IMR-90 (cell line): ENCODE measurements at regions not wholly inside any gene's neighbourhood (a gene's known extent, or its start where the extent isn't known, plus 50 kb on each side); places are given as distances from the start of the nearest gene placed in this dataset.

Experiments used
- ATAC-seq: fragments of 200-7000 bp; cut with Tn5 transposase; 2 replicates; pipeline ENCODE4 v1.9.1; 2020; ENCODE audit warnings: low read depth, mild to moderate bottlenecking, moderate library complexity
- BruUV-seq: library from RNA; stranded (reverse); fragments of 400-500 nt; replicated peaks from 2 replicates; lab custom pipeline; 2021; lab: Mats Ljungman, UMichigan
- CTCF ChIA-PET: fragments of 300-600 bp; formaldehyde crosslinking; extraction: SDS; loops from one replicate; lab custom pipeline; 2021; ENCODE audit warnings: antibody characterized with exemption; lab: Yijun Ruan, JAX
- POLR2A ChIA-PET: fragments of 300-600 bp; sonication (Branson Sonifier 250); formaldehyde crosslinking; loops from one replicate; lab custom pipeline; 2022; ENCODE audit warnings: antibody characterized with exemption; ENCODE audit not compliant: unreplicated experiment; lab: Charles Lee
- DNase-seq: peaks from one replicate; pipeline ENCODE4 v3.0.0; 2013
- H2AFZ ChIP-seq: replicated peaks from 2 replicates; pipeline ENCODE3; 2013; ENCODE audit warnings: low read length, mild to moderate bottlenecking; ENCODE audit not compliant: poor library complexity
- H2AK5ac ChIP-seq: 2 replicates; pipeline ENCODE4 v1.6.1; 2013; ENCODE audit warnings: low read depth, low read length, inconsistent platforms
- H2AK9ac ChIP-seq: replicated peaks from 2 replicates; pipeline ENCODE3; 2013; ENCODE audit warnings: mild to moderate bottlenecking, low read depth, low read length, moderate library complexity; ENCODE audit not compliant: poor library complexity
- H2BK120ac ChIP-seq: 2 replicates; pipeline ENCODE4 v1.6.1; 2013; ENCODE audit warnings: low read depth, low read length, inconsistent platforms
- H2BK15ac ChIP-seq: 3 replicates; pipeline ENCODE4 v1.6.1; 2013; ENCODE audit warnings: low read depth, low read length, inconsistent platforms
- H2BK20ac ChIP-seq: 2 replicates; pipeline ENCODE4 v1.6.1; 2013; ENCODE audit warnings: low read depth, mild to moderate bottlenecking, inconsistent platforms, low read length, moderate library complexity
- H2BK5ac ChIP-seq: 2 replicates; pipeline ENCODE4 v1.6.1; 2013; ENCODE audit warnings: mild to moderate bottlenecking, low read depth, low read length, inconsistent platforms; ENCODE audit not compliant: poor library complexity, severe bottlenecking
- H3K14ac ChIP-seq: replicated peaks from 2 replicates; pipeline ENCODE4 v1.6.1; 2013; ENCODE audit warnings: low read depth, low read length, inconsistent platforms
- H3K18ac ChIP-seq: 2 replicates; pipeline ENCODE4 v1.6.1; 2013; ENCODE audit warnings: low read depth, low read length, control low read depth
- H3K23ac ChIP-seq: 2 replicates; pipeline ENCODE4 v1.6.1; 2013; ENCODE audit warnings: low read depth, low read length, inconsistent platforms
- H3K27ac ChIP-seq: 2 replicates; pipeline ENCODE4 v1.5.1; 2013; ENCODE audit warnings: mild to moderate bottlenecking, control low read depth, low read length; ENCODE audit not compliant: insufficient read depth
- H3K27me3 ChIP-seq: 2 replicates; pipeline ENCODE4 v1.6.1; 2013; ENCODE audit warnings: low read length; ENCODE audit not compliant: control insufficient read depth, insufficient read depth
- H3K36me3 ChIP-seq: 2 replicates; pipeline ENCODE4 v1.6.1; 2013; ENCODE audit warnings: low read length, mixed read lengths; ENCODE audit not compliant: control insufficient read depth, insufficient read depth
- H3K4ac ChIP-seq: 2 replicates; pipeline ENCODE4 v1.6.1; 2013; ENCODE audit warnings: low read depth, low read length, inconsistent platforms
- H3K4me1 ChIP-seq: 2 replicates; pipeline ENCODE4 v1.6.1; 2013; ENCODE audit warnings: low read length, mixed read lengths; ENCODE audit not compliant: control insufficient read depth, insufficient read depth
- H3K4me2 ChIP-seq: 2 replicates; pipeline ENCODE4 v1.6.1; 2013; ENCODE audit warnings: low read depth, mild to moderate bottlenecking, control low read depth, low read length, moderate library complexity
- H3K4me3 ChIP-seq: 2 replicates; pipeline ENCODE4 v1.5.1; 2013; ENCODE audit warnings: low read depth, mild to moderate bottlenecking, control low read depth, low read length, moderate library complexity; ENCODE audit not compliant: insufficient read depth
- H3K56ac ChIP-seq: 2 replicates; pipeline ENCODE4 v1.6.1; 2013; ENCODE audit warnings: low read length, inconsistent platforms; ENCODE audit not compliant: insufficient read depth; ENCODE audit errors: extremely low read depth
- H3K79me1 ChIP-seq, 2 experiments: 2 replicates each; pipeline ENCODE4 v1.6.1; 2013; ENCODE audit warnings: low read length in 2 of 2, inconsistent platforms in 1 of 2, low read depth in 1 of 2
- H3K9ac ChIP-seq: 2 replicates; pipeline ENCODE4 v1.6.1; 2013; ENCODE audit warnings: low read depth, low read length, control low read depth
- H3K9me1 ChIP-seq: 2 replicates; pipeline ENCODE4 v1.6.1; 2013; ENCODE audit warnings: low read length, inconsistent platforms; ENCODE audit not compliant: insufficient read depth
- H3K9me3 ChIP-seq: 2 replicates; pipeline ENCODE4 v1.6.1; 2013; ENCODE audit warnings: low read length; ENCODE audit not compliant: control insufficient read depth, insufficient read depth
- H4K20me1 ChIP-seq: 2 replicates; pipeline ENCODE4 v1.6.1; 2013; ENCODE audit warnings: low read length, inconsistent platforms; ENCODE audit not compliant: insufficient read depth
- H4K5ac ChIP-seq: 2 replicates; pipeline ENCODE4 v1.6.1; 2013; ENCODE audit warnings: mild to moderate bottlenecking, low read depth, low read length, control low read depth
- H4K8ac ChIP-seq, 2 experiments: 2 replicates each; pipeline ENCODE4 v1.6.1; 2013; ENCODE audit warnings: low read depth in 2 of 2, low read length in 2 of 2, control low read depth in 1 of 2, inconsistent platforms in 1 of 2
- H4K91ac ChIP-seq: 2 replicates; pipeline ENCODE4 v1.6.1; 2013; ENCODE audit warnings: low read depth, low read length, inconsistent platforms; ENCODE audit not compliant: insufficient read depth
- BHLHE40 ChIP-seq: fragments of 150-350 bp; IDR thresholded peaks from 2 replicates; pipeline ENCODE4 v1.6.1; 2016; ENCODE audit warnings: mild to moderate bottlenecking, low read depth, low read length
- CEBPB ChIP-seq: IDR thresholded peaks from 2 replicates; pipeline ENCODE4 v1.6.1; 2012; ENCODE audit warnings: low read depth, low read length, improper control_type of control experiment
- CHD1 ChIP-seq: IDR thresholded peaks from 2 replicates; pipeline ENCODE4 v1.6.1; 2012; ENCODE audit warnings: low read depth, low read length, improper control_type of control experiment
- CTCF ChIP-seq: conservative IDR thresholded peaks from 2 replicates; pipeline ENCODE4 v1.5.1; 2012; ENCODE audit warnings: mild to moderate bottlenecking, low read depth, low read length, improper control_type of control experiment
- FOS ChIP-seq: fragments of 150-350 bp; IDR thresholded peaks from 2 replicates; pipeline ENCODE4 v1.6.1; 2016; ENCODE audit warnings: low read depth, low read length
- MAFK ChIP-seq: IDR thresholded peaks from 2 replicates; pipeline ENCODE4 v1.6.1; 2012; ENCODE audit warnings: low read depth, low read length, improper control_type of control experiment
- MAZ ChIP-seq: IDR thresholded peaks from 2 replicates; pipeline ENCODE4 v1.6.1; 2012; ENCODE audit warnings: low read depth, mild to moderate bottlenecking, low read length, improper control_type of control experiment, moderate library complexity, borderline replicate concordance
- NFE2L2 ChIP-seq: fragments of 150-350 bp; IDR thresholded peaks from 2 replicates; pipeline ENCODE4 v1.6.1; 2016; ENCODE audit warnings: low read depth, mild to moderate bottlenecking, low read length
- POLR2A ChIP-seq: IDR thresholded peaks from 2 replicates; pipeline ENCODE4 v1.6.1; 2012; ENCODE audit warnings: mild to moderate bottlenecking, low read depth, low read length
- RCOR1 ChIP-seq: IDR thresholded peaks from 2 replicates; pipeline ENCODE4 v1.6.1; 2012; ENCODE audit warnings: mild to moderate bottlenecking, low read length, improper control_type of control experiment; ENCODE audit not compliant: insufficient replicate concordance
- RFX5 ChIP-seq: IDR thresholded peaks from 2 replicates; pipeline ENCODE4 v1.8.0; 2012; ENCODE audit warnings: low read depth, mild to moderate bottlenecking, low read length, moderate library complexity
- SMC3 ChIP-seq: fragments of 150-350 bp; IDR thresholded peaks from 2 replicates; pipeline ENCODE4 v1.6.1; 2016; ENCODE audit warnings: low read depth, mild to moderate bottlenecking, antibody characterized with exemption, low read length, moderate library complexity
- USF2 ChIP-seq: fragments of 150-350 bp; IDR thresholded peaks from 2 replicates; pipeline ENCODE4 v1.6.1; 2017; ENCODE audit warnings: mild to moderate bottlenecking, antibody characterized with exemption, low read length, low read depth
- WGBS, 2 experiments: methylation state at CpG; one replicate each; pipeline versions ENCODE4 v1.1.5 to v1.1.7; 2013; ENCODE audit warnings: missing lambda C conversion rate in 2 of 2; ENCODE audit not compliant: insufficient read length in 1 of 2; ENCODE audit errors: extremely low coverage in 2 of 2; 5-methylcytosine and 5-hydroxymethylcytosine counted together
- dilution Hi-C: fragments of 300-500 bp; cut with HindIII; formaldehyde crosslinking; loops from one replicate; pipeline ENCODE4 v1.14.3; 2018; ENCODE audit warnings: low sequenced_read_pairs; ENCODE audit not compliant: unreplicated experiment
- in situ Hi-C: fragments of 300-500 bp; cut with MboI; formaldehyde crosslinking; loops from 3 replicates; pipeline ENCODE4 v1.14.3; 2019; ENCODE audit warnings: low sequenced_read_pairs, inconsistent platforms, mixed read lengths
- intact Hi-C: fragments of 100-400 bp; cut with micrococcal nuclease; formaldehyde crosslinking; loops from 2 replicates; pipeline ENCODE4 v1.10.0; 2022
- TF ChIP-seq, protein P1 (sequence below): fragments of 150-350 bp; IDR thresholded peaks from 2 replicates; pipeline ENCODE4 v1.6.1; 2016; ENCODE audit warnings: low read depth, mild to moderate bottlenecking, low read length, moderate library complexity, borderline replicate concordance

- no peak overlapping the region for H3K4me2 ChIP-seq
- ChIA-PET CTCF (no interaction called here), POLR2A (no interaction called here)
- intact Hi-C loops (no loop called here), in situ Hi-C loops (no loop called here), dilution Hi-C loops (no loop called here)
- no peak overlapping the region for H2AK5ac ChIP-seq
- no peak overlapping the region for H3K27ac ChIP-seq
- no peak overlapping the region for H2BK5ac ChIP-seq
- H2BK20ac ChIP-seq, result no peak overlapping the region
- no peak overlapping the region for H2BK15ac ChIP-seq
- no peak overlapping the region for H3K18ac ChIP-seq
- H3K79me1 ChIP-seq, result no peaks in the 10 kb centered on the region
- no peak overlapping the region for H3K9ac ChIP-seq
- H3K4me3 ChIP-seq, result no peak overlapping the region
- no peaks in the 10 kb centered on the region for H3K36me3 ChIP-seq
- H3K4me1 ChIP-seq, result no peaks in the 10 kb centered on the region
- no peak overlapping the region for H3K23ac ChIP-seq
- TF ChIP-seq USF2 (no peak), FOS (no peak), BHLHE40 (no peak), SMC3 (no peak), RFX5 (no peak), RCOR1 (no peak), CTCF (no peak), NFE2L2 (no peak), CEBPB (no peak), POLR2A (no peak), CHD1 (no peak), MAZ (no peak), MAFK (no peak)
- TF ChIP-seq, protein P1, sequence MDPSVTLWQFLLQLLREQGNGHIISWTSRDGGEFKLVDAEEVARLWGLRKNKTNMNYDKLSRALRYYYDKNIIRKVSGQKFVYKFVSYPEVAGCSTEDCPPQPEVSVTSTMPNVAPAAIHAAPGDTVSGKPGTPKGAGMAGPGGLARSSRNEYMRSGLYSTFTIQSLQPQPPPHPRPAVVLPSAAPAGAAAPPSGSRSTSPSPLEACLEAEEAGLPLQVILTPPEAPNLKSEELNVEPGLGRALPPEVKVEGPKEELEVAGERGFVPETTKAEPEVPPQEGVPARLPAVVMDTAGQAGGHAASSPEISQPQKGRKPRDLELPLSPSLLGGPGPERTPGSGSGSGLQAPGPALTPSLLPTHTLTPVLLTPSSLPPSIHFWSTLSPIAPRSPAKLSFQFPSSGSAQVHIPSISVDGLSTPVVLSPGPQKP, result no peak
- H2BK120ac ChIP-seq, result no peak overlapping the region
- H4K91ac ChIP-seq, result no peak overlapping the region
- no peak for DNase-seq
- no peak overlapping the region for H2AK9ac ChIP-seq
- H3K9me3 ChIP-seq, result no peaks in the 10 kb centered on the region; the same call in 1 of the 2 replicates
- H3K4ac ChIP-seq, result no peak overlapping the region
- no peak overlapping the region for H4K5ac ChIP-seq
- WGBS, 2 experiments, result 71% methylated on average over 2 of the region's 4 CpGs; no CpG with 5 or more reads in 1 of the 2 experiments
- no peak overlapping the region for H3K14ac ChIP-seq
- ATAC-seq, result no peak
- H3K27me3 ChIP-seq, result no peaks in the 10 kb centered on the region
- no peaks in the 10 kb centered on the region for H3K9me1 ChIP-seq
- H2AFZ ChIP-seq, result no peak overlapping the region
- H4K8ac ChIP-seq, result no peak overlapping the region
- H4K20me1 ChIP-seq, result no peaks in the 10 kb centered on the region
- no TSS peak for BruUV-seq
- H3K56ac ChIP-seq, result no peak overlapping the region
Observed at GRCh38 chr21:27126140-27126539, 159.3 kb upstream of the ADAMTS5 start.
